ENCODE measurements at regions not wholly inside any gene's neighbourhood (a gene's known extent, or its start where the extent isn't known, plus 50 kb on each side); places are given as distances from the start of the nearest gene placed in this dataset.

DNA sequence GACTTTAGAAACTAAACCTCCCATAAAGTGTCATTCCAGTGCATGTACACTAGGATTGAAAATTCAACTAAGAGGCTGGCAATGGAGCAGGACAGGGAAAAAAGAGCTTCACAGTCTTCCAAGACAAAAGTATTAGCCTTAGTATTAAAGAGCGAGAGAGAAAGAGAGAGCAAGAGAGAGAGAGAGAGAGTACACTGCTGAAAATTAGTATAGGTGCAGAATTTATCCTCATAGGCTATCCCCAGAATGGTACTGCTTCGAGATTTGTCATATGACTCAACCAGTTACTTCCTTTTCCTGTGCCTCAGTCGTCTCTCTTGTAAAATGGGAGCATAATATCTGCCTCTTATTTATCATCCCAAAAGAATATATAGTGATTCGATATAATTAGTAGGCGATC lies 543.2 kb upstream of the JARID2 start:
- Histone ChIP-seq H3K4me1 (peaks cover 34% of the 10 kb centered on the region), H3K36me3 (no peaks in the 10 kb centered on the region), H3K27me3 (ENCODE audit: low read depth) (no peaks in the 10 kb centered on the region), H3K4me3 (no peak overlapping the region), H3K9me3 (replicated peaks) (peaks cover 9% of the 10 kb centered on the region), H3K27ac (replicated peaks) (no peak overlapping the region)
- TF ChIP-seq, protein P1, sequence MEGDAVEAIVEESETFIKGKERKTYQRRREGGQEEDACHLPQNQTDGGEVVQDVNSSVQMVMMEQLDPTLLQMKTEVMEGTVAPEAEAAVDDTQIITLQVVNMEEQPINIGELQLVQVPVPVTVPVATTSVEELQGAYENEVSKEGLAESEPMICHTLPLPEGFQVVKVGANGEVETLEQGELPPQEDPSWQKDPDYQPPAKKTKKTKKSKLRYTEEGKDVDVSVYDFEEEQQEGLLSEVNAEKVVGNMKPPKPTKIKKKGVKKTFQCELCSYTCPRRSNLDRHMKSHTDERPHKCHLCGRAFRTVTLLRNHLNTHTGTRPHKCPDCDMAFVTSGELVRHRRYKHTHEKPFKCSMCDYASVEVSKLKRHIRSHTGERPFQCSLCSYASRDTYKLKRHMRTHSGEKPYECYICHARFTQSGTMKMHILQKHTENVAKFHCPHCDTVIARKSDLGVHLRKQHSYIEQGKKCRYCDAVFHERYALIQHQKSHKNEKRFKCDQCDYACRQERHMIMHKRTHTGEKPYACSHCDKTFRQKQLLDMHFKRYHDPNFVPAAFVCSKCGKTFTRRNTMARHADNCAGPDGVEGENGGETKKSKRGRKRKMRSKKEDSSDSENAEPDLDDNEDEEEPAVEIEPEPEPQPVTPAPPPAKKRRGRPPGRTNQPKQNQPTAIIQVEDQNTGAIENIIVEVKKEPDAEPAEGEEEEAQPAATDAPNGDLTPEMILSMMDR (IDR thresholded peaks at IDR 0.05; ENCODE audit: borderline replicate concordance) = no peak
- intact Hi-C loops (cut with micrococcal nuclease) = no loop called here
- no peak for DNase-seq

DNA sequence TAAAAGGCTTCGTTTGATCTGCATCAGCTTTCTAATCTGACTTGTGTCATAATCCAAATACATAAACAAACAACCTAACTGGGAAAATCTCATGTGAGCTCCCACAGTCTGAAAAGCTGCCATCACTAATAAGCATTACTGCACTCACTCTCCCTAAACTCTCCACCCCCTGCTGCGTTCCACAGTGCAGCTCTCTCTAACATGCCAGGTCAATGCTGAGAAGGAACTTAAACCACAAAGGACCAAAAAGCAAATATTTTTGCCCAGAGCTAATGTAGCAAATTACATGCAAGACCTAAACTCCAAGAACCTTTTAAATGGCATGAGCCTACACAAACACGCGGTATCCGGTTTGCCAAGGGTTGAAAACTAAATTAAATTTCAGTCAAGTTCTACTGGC lies 542.3 kb upstream of the JARID2 start:
- Histone ChIP-seq H3K4me3 (no peak overlapping the region), H3K4me1 (peaks cover 35% of the 10 kb centered on the region), H3K27me3 (ENCODE audit: low read depth) (no peaks in the 10 kb centered on the region), H3K27ac (replicated peaks) (no peak overlapping the region), H3K36me3 (no peaks in the 10 kb centered on the region), H3K9me3 (replicated peaks) (peaks cover 9% of the 10 kb centered on the region)
- intact Hi-C loops (cut with micrococcal nuclease) = no loop called here
- TF ChIP-seq, protein P1 (IDR thresholded peaks at IDR 0.05; ENCODE audit: borderline replicate concordance) = no peak
- no peak for DNase-seq

DNA sequence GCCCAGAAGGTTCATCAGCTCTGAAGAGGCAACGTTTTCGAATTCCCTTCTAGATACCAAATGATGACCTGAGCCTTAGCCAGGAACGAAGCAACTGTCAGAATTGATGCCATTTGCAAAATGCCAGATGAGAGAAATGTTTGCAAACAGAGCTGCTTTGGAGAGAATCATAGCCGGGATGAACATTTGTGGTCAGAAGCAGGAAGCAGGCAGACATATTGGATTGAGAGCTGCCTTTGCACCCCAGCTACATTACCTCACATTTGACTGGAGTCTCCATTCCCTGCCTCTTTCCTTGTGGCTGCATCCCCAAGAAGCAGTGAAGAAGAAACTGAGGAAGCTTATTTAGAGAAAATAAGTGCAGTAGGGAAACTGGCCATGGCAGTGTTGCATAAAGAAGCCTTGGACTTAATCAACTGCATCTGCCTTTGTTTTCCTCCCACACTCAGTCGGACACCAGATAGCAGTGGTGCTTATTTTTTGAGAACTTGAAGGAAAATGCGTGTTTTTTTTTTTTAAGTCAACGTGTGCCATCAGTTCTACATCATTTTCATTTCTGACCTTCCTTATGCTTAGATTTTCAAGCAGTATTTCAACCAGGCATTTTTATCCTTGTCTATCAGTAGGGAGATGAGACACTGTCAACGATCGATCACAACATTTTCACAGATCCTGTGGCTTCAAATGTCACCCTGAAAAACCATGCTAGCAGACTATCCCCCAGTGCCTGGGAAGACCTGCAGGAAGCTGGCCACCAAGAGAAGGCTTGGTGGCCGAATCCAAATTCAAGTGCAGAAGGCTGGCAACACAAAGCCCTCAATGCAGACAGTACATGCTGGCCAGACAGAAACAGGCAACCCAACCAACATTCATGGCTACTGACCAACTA lies 541.2 kb upstream of the JARID2 start:
- Histone ChIP-seq H3K4me3 (no peak overlapping the region), H3K27ac (replicated peaks) (no peak overlapping the region), H3K27me3 (ENCODE audit: low read depth) (no peaks in the 10 kb centered on the region), H3K4me1 (peaks cover 35% of the 10 kb centered on the region), H3K9me3 (replicated peaks) (peaks cover 7% of the 10 kb centered on the region), H3K36me3 (no peaks in the 10 kb centered on the region)
- DNase-seq = no peak
- intact Hi-C loops (cut with micrococcal nuclease) = no loop called here
- TF ChIP-seq, protein P1 (IDR thresholded peaks at IDR 0.05; ENCODE audit: borderline replicate concordance) = no peak

DNA sequence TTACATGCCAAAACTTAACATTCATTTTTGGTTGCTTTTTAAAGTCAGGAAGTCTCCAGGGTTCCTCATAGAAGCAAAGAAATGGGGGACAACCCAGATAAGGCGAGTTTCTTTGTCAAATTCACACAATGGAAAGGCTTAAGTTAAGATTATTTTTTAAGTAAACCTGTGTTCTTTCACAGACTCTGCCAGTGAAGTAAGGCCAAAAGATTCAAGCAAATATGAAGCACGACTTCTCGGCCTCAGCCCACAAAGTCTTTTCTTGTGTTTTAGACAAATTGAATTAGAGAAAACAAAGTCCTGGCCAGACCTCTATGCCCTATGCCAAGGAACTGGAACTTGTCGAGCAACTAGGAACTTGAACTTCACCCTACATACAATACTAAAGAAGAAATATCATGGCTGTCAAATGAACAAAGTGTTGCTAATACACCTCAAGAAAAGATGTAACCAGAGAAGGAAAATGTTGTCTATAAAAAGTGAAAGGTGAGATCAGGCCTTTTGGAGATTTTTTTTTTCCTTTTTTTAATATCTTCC lies 540.0 kb upstream of the JARID2 start:
- DNase-seq = no peak
- Histone ChIP-seq H3K27me3 (ENCODE audit: low read depth) (no peaks in the 10 kb centered on the region), H3K4me3 (peak overlapping the region; percentile 3), H3K4me1 (peaks cover 36% of the 10 kb centered on the region), H3K36me3 (no peaks in the 10 kb centered on the region), H3K27ac (replicated peaks) (peak overlapping the region; percentile 74), H3K9me3 (replicated peaks) (peaks cover 10% of the 10 kb centered on the region)
- TF ChIP-seq, protein P1 (IDR thresholded peaks at IDR 0.05; ENCODE audit: borderline replicate concordance) = no peak
- intact Hi-C loops (cut with micrococcal nuclease) = no loop called here

DNA sequence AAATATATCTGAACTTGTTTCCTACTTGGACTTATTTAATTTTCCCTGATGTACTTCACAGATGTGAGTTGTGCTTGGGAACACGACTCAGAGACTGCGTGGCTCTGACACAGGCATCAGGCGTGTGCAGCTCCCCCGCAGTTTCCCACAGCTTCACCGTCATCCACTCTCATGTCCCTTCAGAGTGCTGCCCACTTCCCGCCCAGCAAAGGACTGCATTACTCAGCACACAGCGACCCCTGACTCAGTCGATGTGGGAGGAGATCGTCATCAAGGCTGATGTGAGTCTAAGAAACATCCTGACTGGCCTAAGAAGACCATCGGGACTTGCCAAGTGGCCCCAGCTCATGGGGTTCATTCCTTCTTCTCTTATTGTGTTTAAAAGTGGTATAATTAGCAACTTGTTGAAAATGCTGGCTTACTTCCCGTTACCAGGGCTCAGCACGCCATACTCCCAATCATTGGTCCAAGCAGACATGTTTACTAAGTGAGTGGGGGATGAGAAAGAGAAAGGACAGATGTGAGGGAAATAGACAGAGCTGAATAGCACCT lies 539.4 kb upstream of the JARID2 start:
- Histone ChIP-seq H3K4me1 (peaks cover 42% of the 10 kb centered on the region), H3K36me3 (no peaks in the 10 kb centered on the region), H3K27ac (replicated peaks) (peak overlapping the region; percentile 74), H3K4me3 (peak overlapping the region; percentile 3), H3K9me3 (replicated peaks) (peaks cover 10% of the 10 kb centered on the region), H3K27me3 (ENCODE audit: low read depth) (no peaks in the 10 kb centered on the region)
- TF ChIP-seq, protein P1 (IDR thresholded peaks at IDR 0.05; ENCODE audit: borderline replicate concordance) = no peak
- intact Hi-C loops (cut with micrococcal nuclease) = no loop called here
- DNase-seq = peak; percentile 64
